ENCODE measurements at regions not wholly inside any gene's neighbourhood (a gene's known extent, or its start where the extent isn't known, plus 50 kb on each side); places are given as distances from the start of the nearest gene placed in this dataset.
"Not testable (repeated sequence)": the region's sequence is repeated elsewhere in the genome, so short reads cannot be mapped to it uniquely, and the experiment has no call there.

DNA sequence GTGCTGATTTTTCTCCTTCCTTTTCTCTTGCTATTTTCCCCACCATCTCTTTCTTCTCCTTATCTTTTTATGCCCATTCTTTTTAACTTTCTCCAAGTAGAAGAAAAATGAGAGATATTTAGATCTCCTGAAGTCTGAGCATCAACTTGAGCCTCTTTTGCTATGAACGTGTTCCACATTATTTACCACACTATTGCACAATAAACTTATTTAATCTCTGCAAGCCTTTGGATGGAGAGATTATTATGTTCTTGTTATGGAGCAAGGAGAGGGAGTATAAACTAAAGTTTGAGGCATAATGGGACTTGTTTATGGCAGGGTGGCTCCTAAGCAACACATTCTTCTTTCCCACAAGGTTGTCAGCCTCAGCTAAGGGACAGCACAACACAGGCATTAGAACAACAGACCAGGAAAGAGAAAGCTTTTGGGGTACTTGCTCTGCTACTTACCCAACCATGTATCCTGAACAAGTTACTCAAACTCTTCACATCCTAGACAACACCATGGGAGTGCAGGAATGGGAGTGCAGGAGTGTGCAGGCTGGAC, 365.5 kb upstream of the BOD1L1 start:
- TF ChIP-seq, protein P1, sequence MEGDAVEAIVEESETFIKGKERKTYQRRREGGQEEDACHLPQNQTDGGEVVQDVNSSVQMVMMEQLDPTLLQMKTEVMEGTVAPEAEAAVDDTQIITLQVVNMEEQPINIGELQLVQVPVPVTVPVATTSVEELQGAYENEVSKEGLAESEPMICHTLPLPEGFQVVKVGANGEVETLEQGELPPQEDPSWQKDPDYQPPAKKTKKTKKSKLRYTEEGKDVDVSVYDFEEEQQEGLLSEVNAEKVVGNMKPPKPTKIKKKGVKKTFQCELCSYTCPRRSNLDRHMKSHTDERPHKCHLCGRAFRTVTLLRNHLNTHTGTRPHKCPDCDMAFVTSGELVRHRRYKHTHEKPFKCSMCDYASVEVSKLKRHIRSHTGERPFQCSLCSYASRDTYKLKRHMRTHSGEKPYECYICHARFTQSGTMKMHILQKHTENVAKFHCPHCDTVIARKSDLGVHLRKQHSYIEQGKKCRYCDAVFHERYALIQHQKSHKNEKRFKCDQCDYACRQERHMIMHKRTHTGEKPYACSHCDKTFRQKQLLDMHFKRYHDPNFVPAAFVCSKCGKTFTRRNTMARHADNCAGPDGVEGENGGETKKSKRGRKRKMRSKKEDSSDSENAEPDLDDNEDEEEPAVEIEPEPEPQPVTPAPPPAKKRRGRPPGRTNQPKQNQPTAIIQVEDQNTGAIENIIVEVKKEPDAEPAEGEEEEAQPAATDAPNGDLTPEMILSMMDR (IDR thresholded peaks at IDR 0.05), result no peak
- TF ChIP-seq POLR2A (IDR thresholded peaks at IDR 0.05) (no peak), POLR2AphosphoS5 (IDR thresholded peaks at IDR 0.05) (no peak), EP300 (IDR thresholded peaks at IDR 0.05) (no peak)
- H3K36me3 ChIP-seq, result no peaks in the 10 kb centered on the region
- H3K9me3 ChIP-seq, result no peaks in the 10 kb centered on the region
- DNase-seq (no peak), ATAC-seq (ENCODE audit: low FRiP score in 2 of 2) (no peak)
- no peak overlapping the region for H3K27ac ChIP-seq
- H3K4me1 ChIP-seq, result peaks cover 0 to 10% (median 6%) of the 10 kb centered on the region in 4 donors
- no peak overlapping the region for H3K4me3 ChIP-seq
- whole genome bisulfite sequencing, 2 donors, result 21 to 53% methylated on average over 1 of the region's 1 CpG
- H3K27me3 ChIP-seq, result no peaks in the 10 kb centered on the region

DNA sequence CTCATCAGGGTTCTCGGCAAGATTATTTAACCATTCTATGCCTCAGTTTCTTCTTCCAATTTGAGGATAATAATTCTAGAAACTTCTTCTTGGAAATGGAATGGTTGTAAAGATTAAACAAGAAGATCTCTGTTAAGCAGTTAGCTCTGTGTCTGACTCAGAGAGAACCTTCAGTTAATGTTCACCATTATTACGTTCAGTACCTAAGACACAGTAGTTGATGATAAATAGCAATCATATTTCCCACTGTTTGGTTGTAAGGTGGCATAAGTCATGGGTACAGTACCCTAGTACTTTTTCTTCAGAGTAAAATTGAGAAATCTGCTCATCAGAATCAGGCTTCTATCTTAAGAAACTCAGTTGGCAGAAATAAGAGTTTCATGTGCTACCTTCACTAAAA, 366.5 kb upstream of the BOD1L1 start:
- Histone ChIP-seq H3K36me3 (no peaks in the 10 kb centered on the region), H3K27me3 (no peaks in the 10 kb centered on the region), H3K4me1 (peaks cover 0 to 11% (median 6%) of the 10 kb centered on the region in 4 donors), H3K4me3 (no peak overlapping the region), H3K27ac (no peak overlapping the region), H3K9me3 (no peaks in the 10 kb centered on the region)
- TF ChIP-seq, protein P1 (IDR thresholded peaks at IDR 0.05), result no peak
- TF ChIP-seq POLR2AphosphoS5 (IDR thresholded peaks at IDR 0.05), result no peak
- no peak for TF ChIP-seq EP300 (IDR thresholded peaks at IDR 0.05)
- no peak for TF ChIP-seq POLR2A (IDR thresholded peaks at IDR 0.05)
- 96 to 98% methylated on average over 2 of the region's 2 CpGs for WGBS, 2 donors
- ATAC-seq (ENCODE audit: low FRiP score in 2 of 2) (no peak), DNase-seq (no peak)

DNA sequence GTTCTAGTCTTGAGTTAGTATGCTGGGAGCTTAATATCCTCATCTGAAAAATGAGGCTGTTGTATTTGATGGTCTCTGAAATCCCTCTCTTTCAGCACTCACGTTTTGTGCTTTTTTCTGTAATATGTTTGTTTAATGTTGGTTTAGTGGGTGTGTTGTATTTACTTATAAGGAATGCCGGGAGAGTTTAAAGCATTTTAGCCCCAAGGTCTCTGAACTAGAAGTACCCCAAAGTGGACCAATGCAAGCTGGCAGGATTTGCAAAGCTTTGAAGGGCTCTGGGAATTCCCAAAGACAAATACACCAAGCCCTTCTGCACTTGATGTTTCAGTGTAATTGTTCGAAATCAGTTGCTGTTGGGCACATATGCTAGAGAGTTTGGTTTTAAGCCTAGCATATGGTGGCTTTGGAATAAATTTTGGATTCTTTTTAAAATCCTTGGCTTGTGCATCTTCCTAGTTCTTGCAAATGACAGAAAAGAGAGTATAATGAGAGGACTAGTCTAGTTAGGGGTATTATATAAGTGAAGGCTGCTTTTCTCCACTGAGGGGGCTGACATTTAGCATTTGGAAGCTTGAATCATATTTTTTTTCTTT, 371.4 kb upstream of the BOD1L1 start:
- H3K4me3 ChIP-seq, result no peak overlapping the region
- peak in 1 of 2 donors; percentile 20 for DNase-seq
- H3K27me3 ChIP-seq, result no peaks in the 10 kb centered on the region
- H3K4me1 ChIP-seq, result peaks cover 0 to 5% (median 0%) of the 10 kb centered on the region in 4 donors
- H3K9me3 ChIP-seq, result peaks cover 0 to 12% (median 10%) of the 10 kb centered on the region in 4 donors
- H3K36me3 ChIP-seq, result no peaks in the 10 kb centered on the region
- H3K27ac ChIP-seq, result no peak overlapping the region
- TF ChIP-seq POLR2AphosphoS5 (IDR thresholded peaks at IDR 0.05) (no peak), EP300 (IDR thresholded peaks at IDR 0.05) (no peak), POLR2A (IDR thresholded peaks at IDR 0.05) (no peak)
- TF ChIP-seq, protein P1 (IDR thresholded peaks at IDR 0.05), result no peak
- ATAC-seq (ENCODE audit: low FRiP score in 2 of 2), result no peak
- WGBS, 2 donors, result 59 to 67% methylated on average over 3 of the region's 3 CpGs

DNA sequence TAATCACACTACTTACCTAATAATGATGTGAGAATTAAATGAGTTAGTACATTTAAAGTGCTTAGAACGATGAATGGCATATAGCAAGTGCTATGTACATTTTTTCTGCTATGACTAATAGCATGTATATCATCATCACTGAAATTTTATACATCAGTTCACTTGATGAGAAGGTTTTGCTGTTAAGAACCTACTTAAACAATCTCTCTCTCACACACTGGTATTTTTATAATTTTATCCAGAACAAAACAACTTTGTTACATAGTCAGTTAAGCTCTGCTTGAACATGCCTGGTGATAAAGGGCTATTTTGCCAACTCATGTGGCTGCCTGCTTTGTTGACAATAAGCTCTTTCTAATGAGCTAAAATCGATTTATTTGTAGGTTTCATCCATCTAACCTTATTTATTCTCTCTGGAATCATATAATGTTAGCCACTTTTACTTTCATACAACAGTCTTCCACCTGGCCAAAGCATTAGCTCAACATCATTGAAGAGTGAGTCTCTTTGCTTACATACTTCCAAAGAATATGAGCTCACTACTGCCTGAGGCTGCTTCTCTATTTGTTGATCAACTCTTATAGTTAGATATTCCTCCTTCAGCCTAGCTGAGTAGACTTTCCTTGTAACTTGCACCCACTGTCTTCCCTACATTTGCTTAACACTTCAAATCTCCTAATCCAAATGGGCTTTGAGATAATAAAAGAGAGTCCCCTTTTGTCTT, 372.7 kb upstream of the BOD1L1 start:
- peaks cover 0 to 12% (median 10%) of the 10 kb centered on the region in 4 donors for H3K9me3 ChIP-seq
- no peaks in the 10 kb centered on the region for H3K27me3 ChIP-seq
- peaks cover 0 to 5% (median 0%) of the 10 kb centered on the region in 4 donors for H3K4me1 ChIP-seq
- no peak overlapping the region for H3K27ac ChIP-seq
- H3K4me3 ChIP-seq, result no peak overlapping the region
- 40 to 42% methylated on average over 2 of the region's 2 CpGs for WGBS, 2 donors
- DNase-seq, result no peak
- no peaks in the 10 kb centered on the region for H3K36me3 ChIP-seq
- no peak for ATAC-seq (ENCODE audit: low FRiP score in 2 of 2)
- TF ChIP-seq, protein P1 (IDR thresholded peaks at IDR 0.05), result no peak

DNA sequence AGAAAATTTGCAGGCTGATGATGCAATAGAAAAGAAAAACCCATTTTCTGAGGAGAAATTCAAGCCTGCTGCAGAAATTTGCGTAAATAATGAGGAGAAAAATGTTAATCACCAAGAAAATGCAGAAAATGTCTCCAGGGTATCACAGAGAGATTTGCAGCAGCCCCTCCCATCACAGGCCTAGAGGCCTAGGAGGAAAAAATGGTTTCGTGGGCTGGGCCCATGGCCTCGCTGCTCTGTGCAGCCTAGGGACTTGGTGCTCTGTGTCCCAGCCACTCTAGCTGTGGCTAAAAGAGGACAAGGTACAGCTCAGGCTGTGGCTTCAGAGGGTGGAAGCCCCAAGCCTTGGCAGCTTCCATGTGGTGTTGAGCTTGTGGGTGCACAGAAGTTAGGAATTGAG, 374.8 kb upstream of the BOD1L1 start:
- 60 to 95% methylated on average over 3 of the region's 3 CpGs for WGBS, 2 donors
- not testable (repeated sequence) for DNase-seq; H3K27ac ChIP-seq; ATAC-seq (ENCODE audit: low FRiP score in 2 of 2); H3K36me3 ChIP-seq; H3K4me1 ChIP-seq; H3K27me3 ChIP-seq; H3K4me3 ChIP-seq
- H3K9me3 ChIP-seq, result peaks cover 0 to 12% (median 10%) of the 10 kb centered on the region in 4 donors
